Caki2 (cell line): ENCODE measurements at regions not wholly inside any gene's neighbourhood (a gene's known extent, or its start where the extent isn't known, plus 50 kb on each side); places are given as distances from the start of the nearest gene placed in this dataset.

Source experiments
- DNase-seq: peaks from one replicate; pipeline ENCODE4 v3.0.0-alpha.2; 2015; ENCODE audit warnings: low read depth
- in situ Hi-C: cut with HindIII; loops from 2 replicates; pipeline ENCODE4 v1.10.0; 2016; ENCODE audit warnings: low sequenced_read_pairs, low pct_unique_long_range_greater_than_20kb, mixed read lengths

DNA sequence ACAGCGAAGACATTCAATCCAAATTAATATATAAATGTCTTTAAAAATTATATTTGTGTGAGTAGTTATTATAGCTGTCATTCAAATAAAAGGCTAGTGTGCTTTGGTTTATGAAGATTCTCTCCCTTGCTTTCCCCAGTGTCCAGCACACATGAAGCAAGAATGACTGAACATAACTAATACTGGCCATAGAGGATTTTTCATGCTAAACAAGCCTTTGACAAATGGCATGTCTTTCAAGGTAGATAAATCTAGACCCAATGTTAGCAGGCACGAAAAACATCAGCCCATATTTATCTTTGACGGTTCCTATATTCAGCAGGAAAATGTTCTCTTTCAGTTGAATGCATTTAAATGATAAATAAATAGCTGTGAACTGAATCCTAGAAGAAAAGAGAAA lies 1234.4 kb downstream of the EPHA7 start:
- in situ Hi-C loops, result no loop called here
- DNase-seq, result no peak

DNA sequence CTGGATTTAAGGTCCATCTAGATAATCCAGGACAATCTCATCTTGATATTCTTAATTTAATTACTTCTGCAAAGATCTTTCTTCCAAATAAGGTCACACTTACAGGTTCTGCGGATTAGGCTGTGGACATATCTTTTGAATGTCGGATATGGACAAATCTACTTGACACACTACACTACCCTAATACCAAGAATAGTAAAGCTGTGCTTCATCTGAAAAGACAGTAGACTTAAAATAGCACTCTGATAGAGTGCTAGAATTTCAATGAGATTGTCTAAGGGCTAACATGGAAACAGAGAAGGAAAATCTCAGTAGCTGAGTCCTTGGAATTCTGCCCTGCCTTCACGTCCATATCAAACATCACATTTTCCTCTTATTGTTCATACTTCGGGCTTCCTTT lies 1238.0 kb downstream of the EPHA7 start:
- in situ Hi-C loops, result no loop called here
- DNase-seq, result no peak

DNA sequence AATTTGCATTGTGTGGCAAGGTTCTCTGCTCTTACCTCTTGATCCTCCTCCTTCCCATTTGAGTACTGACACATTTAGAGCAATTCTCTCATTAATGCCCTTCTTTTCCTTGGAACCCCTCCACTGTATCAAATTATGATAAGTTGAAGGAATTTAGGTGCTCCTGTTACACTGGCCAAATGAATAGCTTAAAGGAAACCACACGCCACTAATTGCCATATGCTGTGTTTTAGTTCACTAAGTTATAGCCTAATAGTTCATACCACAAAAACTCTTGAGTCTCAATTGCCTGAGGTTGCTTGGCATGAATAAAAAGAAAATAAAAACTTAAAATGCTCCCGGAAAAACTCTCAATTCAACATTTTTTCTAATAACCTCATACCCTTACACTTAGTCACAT lies 1239.3 kb downstream of the EPHA7 start:
- in situ Hi-C loops, result no loop called here
- DNase-seq, result no peak

DNA sequence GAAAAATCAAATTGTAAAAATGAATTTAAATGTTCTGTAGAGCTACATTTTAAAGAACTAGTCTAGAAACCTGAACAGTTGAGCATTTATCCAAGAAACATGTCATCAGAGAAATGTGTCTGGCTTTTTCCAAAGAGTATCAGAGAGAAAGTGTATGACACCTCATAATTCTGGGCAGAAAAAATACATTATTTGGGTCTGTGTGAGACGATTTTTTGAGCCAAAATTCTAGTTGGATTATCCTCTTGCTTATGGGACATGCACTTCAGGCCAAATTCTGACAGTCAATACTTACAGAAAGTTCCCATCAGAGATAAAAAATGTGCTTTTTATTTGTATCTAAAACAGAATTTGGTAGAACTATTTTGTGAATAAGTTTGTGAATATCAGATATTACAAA lies 1242.7 kb downstream of the EPHA7 start:
- in situ Hi-C loops, result no loop called here
- DNase-seq, result no peak

DNA sequence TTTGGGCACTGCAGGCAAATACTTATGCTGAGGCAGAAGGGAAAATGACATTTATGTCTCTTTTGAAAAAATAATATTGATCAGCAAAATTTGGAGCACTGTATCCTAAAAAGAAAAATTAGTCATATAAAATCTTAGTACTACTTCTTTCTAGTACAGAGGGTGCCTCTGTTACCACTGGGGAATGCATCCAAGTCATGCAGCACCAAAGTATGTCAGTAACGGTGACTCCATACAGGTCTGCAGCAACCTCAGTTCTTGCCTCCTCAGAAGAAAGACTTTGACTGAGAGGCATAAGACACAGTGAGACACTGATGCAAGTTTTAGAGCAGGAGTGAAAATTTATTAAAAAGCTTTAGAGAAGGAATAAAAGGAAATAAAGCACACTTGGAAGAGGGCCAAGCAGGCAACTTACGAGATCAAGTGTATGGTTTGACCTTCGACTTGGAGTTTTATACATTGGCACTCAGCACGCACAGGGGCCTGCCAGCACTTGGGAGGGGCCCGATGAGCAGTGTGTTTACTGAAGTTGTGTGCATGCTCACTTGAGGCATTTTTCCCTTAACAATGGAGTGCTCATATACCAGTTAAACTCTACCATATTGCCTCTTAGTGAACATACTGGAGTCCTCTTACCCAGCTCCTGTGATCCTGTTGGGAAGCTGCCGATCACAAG lies 1244.8 kb downstream of the EPHA7 start:
- DNase-seq, result no peak
- in situ Hi-C loops, result no loop called here

DNA sequence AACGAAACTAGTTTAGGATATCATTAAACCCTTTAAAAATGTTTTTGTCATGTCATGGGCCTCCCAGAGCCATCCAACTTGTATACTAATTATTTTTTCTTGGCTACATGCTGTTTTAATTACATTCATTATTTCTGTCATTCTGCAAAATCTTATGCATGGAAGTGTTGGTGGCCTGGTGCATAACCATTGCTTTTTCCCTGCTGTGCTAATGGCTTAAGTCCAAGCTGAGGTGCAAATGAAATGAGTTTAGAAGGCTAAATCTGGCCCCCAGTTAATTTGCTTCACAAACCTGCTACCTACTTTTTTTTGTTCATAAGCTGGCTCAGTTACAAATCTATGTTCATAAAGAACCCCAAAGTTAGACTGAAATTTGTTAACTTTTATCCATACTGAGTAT lies 1249.9 kb downstream of the EPHA7 start:
- in situ Hi-C loops, result no loop called here

DNA sequence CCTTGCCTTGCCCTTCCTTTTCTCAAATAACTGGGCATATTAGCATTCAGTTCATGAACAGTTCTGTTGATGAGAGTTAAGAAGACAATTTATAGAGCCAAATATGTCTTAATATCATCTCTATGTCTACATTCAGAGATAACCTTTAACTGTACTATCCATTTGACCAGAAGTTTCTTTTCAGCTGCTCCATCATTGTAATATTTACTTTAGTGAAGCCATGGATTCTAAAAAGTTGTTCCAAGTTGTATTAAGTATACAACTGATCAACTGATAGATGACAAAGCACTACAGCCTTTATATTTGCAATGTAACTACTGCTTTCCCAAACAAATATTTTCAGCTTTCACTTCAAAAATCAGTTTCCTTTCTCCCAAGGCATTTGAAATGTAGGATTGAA lies 1252.7 kb downstream of the EPHA7 start:
- DNase-seq, result no peak
- in situ Hi-C loops, result no loop called here

More for the DNA sequence above, 1249.9 kb downstream of the EPHA7 start:
- DNase-seq, result no peak

DNA sequence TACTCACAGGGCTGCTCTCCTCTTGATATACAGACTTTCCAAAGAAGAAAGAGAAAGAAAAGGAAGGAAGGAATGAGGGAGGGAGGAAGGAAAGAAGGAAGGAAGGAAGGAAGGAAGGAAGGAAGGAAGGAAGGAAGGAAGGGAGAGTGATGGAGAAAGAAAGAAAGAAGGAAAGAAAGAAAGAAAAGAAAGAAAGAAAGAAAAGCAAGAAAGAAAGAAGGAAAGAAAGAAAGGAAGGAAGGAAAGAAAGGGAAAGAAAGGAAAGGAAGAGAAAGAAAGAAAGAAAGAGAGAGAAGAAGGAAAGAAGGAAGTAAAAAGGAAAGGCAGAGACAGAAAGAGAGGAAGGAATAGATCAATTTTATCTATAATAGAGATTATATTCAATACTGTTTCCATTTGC lies 1257.4 kb downstream of the EPHA7 start:
- in situ Hi-C loops, result no loop called here
- DNase-seq, result no peak

DNA sequence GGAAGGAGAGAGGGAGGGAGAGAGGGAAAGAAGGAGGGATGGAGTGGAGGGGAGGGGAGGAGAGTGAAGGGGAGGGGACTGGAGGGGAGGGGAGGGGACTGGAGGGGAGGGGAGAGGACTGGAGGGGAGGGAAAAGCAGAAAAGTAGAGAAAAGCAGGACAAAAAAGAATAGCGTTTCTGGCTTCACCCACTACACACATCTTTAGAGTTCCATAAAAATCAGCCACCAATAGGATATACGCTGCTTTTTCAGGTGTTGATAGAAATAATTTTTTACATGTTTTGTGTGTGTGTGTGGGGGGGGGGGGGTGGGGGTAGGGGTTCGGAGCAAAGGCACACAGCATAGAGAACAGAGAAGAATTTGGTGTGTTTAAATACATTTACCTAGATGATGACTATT lies 1259.1 kb downstream of the EPHA7 start:
- in situ Hi-C loops, result no loop called here
- no peak for DNase-seq

DNA sequence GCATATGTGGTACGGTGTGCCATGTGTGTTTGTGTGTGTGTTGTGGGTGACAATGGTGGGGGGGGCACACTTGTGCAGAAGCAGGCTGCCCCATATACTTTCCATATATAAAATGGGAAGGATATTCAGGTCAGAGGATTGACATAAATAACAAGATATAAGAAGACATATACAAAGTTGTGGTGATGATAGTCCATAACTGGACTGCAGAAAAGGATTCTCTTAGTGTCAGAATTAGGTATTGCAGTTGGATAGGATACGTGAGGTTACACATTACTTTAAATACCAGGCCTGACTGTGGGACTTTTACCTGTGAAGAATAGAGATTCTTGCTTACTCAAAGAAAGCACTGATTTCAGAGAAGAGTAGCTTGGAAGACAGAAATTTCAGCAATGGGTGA lies 1260.3 kb downstream of the EPHA7 start:
- in situ Hi-C loops, result no loop called here

DNA sequence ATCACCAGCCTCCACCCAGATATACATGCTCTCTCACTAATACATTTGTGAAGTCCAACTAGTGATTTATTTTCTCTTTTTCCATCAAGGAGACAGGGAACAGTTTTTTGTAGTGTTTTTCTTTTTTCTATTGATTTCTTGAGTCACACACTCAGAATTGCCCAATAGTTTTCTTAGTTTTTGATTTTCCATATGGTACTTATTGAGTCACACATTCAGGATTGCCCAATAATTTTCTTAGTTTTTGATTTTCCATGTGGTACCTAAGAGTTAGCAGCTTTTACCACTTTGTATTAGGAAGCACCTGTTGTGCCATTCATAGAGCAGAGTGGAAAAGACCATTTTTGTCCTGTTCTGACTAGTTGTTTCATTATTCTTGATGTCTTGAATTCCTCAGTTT lies 1268.8 kb downstream of the EPHA7 start:
- DNase-seq, result no peak
- in situ Hi-C loops, result no loop called here

More for the DNA sequence above, 1260.3 kb downstream of the EPHA7 start:
- DNase-seq, result no peak

DNA sequence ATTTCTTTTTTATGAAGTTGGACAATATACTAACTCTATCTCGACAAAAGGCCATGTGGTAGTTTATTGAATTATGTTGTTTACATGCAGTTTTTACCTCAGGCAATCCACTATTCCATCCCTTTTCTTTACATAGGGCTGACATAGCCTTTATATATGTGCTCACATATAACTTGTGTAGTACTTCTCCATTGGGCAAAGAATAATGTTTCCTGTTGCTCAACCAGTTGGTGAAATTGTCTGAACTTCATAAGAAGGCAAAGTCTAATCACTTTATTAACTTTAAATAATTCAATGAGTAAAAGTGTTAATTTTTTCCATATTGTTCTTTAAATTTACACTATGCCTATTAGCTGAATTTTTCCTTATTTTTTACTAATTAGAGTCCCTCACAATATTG lies 1272.1 kb downstream of the EPHA7 start:
- no peak for DNase-seq
- in situ Hi-C loops, result no loop called here

DNA sequence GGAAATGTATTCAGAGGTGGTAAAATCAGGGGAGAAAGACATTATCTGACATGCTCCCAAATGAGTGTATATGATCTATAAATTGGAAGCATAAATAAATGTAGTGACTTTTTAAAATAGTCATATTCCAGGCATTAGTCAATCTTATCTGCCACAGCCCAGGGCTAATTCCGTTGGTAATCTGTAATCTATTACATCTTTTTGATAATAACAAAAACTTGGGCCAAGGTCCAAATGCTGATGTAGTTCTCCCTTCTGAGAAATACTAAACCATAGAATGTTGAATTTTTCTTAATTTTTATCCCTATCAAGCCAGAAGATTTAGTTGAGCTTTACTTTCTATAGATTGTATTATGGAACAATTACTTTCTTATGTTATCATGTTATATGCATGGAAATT lies 1279.8 kb downstream of the EPHA7 start:
- DNase-seq, result no peak
- in situ Hi-C loops, result no loop called here

DNA sequence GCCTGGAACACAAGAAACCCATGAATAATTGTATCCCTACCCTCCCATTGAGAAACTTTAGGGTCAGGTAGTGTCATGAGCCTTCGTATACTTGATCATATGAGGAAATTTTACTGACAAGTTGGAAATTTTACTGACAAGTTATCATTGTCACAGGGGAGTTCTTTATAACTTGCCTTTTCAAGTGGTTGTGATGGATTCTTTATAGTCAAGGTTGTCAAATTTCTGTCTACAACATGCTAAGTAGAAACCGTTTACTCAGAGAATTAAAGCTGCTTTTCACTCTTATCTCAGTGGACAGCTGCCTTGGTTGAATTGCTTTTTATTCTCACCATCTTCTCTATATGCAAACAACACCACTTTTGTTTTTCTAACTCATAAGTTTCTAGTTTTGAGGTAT lies 1286.4 kb downstream of the EPHA7 start:
- in situ Hi-C loops, result no loop called here
- DNase-seq, result no peak

DNA sequence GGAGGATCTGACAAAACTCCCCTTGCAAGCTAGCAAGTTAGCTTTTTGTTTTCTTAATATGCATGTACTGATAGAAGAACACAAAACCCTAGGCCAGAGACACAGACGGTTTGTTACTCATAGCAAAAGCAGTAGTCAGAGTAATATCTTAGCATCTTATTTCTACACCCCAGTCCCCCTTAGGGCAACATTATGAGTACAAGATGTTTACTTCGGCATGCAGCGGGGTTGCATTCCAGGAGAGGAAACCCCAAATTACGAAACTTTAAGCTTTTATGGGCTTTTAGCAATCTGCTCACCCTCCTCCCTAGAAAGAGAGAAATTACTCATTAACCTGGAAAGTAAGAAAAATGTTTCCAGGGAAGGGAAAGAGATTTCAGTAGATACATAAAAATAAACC lies 1286.9 kb downstream of the EPHA7 start:
- DNase-seq, result no peak

DNA sequence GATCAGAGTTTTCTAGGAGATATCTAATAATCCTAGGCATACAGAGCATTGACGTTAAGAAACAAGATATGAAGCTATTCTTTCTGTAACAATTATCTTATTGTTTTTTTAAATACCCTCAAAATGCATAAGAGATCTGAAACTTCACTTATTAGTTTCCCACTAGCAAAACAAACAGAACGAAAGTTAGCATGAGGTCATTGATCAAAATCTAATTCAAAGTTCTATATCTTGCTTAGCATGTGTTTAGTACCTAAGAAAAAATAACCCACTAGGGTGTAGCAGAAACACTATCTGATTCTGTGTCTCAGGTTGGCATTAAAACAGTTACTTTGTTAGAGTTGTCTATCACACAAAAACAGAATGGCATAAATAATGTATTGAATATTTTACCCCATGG lies 1288.4 kb downstream of the EPHA7 start:
- in situ Hi-C loops, result no loop called here
- DNase-seq, result no peak

More for the DNA sequence above, 1286.9 kb downstream of the EPHA7 start:
- in situ Hi-C loops, result no loop called here

DNA sequence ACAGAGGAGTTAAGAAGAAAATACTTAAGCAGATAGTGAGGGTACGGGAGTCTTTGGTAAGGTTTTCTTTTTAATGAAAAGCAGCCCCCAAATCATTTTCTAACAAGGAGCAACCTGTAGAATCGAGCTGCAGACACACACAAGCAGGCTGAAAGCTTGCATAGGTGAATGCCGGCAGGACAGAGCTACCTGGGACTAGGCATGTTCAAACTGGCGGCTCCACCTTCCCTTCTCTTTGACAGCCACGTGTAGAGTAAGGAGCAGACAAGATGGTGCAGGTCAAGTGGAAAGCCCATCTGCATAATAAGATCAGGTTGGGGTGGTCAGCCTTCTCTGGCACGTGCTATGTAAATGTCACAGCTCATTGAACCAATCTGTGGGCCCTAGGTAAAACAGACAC lies 1292.4 kb downstream of the EPHA7 start:
- no peak for DNase-seq
- in situ Hi-C loops, result no loop called here

DNA sequence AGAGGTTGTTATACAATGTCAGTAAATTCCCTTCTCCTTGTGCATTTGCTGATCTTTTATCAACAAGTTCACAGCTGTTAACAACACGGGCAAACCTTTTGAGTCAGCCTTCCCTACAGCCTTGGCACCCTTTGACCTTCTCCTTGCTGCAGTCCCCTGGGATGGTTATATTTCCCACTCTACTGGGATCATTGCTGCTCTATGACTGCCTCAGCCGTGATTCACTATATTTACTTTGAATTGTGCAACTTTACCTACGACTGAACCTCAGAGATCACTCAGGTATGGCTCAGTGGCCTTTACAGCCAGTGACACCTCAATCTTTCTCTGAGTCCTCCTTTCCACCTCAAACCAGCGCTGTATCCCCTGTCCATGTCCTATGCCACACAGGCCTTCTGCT lies 1293.3 kb downstream of the EPHA7 start:
- no peak for DNase-seq

DNA sequence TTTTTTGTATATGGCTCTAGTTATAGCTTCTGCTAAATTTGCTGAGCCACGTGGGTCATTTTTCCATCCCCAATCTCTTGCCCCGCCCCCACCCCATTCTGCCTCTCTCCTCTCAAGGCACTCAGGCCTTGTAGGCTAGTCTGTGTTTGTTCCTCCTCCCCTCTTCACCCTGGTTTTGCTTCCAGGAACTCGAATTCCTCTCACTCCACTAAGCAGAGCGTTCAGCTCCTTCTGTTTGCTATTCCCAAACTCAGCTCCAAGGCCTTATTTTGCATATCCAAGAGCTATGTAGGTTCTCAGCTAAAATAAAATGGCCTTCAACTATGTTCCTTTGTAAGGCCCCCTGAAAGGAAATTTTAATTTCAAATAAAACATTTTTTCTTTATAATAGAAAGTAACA lies 1293.7 kb downstream of the EPHA7 start:
- no peak for DNase-seq
- in situ Hi-C loops, result no loop called here

More for the DNA sequence above, 1293.3 kb downstream of the EPHA7 start:
- in situ Hi-C loops, result no loop called here

DNA sequence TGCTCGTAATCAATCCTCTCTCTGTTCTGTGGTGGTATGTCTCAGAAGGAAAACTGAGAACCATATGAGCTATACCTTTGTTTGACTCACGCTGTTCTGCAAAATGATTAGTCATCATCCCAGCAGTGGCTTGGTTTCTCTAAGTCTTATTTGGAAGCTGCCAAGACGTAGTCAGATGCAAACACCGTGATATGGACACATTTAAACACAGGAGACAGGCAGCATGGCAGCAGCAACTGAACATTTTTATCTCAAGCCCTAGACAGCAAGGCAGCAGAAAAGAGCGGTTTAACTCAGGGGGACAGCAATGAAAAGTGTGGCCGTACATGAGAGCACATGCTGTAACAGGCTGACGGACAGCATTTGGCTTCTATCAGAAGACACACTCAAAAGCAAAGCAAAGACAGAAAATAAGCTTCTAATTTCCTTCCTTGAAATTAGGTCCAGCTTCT lies 1295.1 kb downstream of the EPHA7 start:
- in situ Hi-C loops, result no loop called here
- no peak for DNase-seq

DNA sequence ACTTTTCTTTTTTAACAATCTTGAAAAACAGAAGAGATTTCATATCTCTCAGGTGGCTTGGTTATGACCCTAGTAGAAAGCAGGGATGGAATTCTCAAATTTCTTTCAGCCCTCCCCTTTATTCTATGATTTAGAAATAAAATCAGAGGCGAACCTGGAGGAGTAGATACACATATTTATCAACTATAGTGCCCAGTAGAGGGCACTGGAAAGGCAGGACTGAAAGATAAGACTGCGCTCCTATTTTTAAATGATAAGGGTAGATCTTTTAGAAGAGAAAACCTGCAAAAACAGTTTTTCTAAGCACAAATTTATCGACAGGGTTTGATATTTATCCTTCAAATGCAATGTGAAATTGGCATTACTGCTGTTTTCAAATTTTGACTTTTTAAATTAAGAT lies 1296.6 kb downstream of the EPHA7 start:
- in situ Hi-C loops, result no loop called here
- no peak for DNase-seq
